ENCODE measurements at regions not wholly inside any gene's neighbourhood (a gene's known extent, or its start where the extent isn't known, plus 50 kb on each side); places are given as distances from the start of the nearest gene placed in this dataset.
A peak's percentile ranks its signal among the peaks of the same experiment; 100 is the strongest.

GRCh38 chr10:94268652-94269051 is 94.1 kb downstream of the NOC3L start:
- peaks cover 0 to 77% (median 5%) of the 10 kb centered on the region in 9 donors for H3K36me3 ChIP-seq
- no peak overlapping the region for H3K4me3 ChIP-seq
- 86 to 90% methylated on average over 6 of the region's 6 CpGs for WGBS, 2 donors
- ATAC-seq (no peak), DNase-seq (no peak)
- H3K9me3 ChIP-seq: peaks cover 0 to 15% (median 3%) of the 10 kb centered on the region in 11 donors
- TF ChIP-seq CTCF (IDR thresholded peaks at IDR 0.05): no peak
- no peaks in the 10 kb centered on the region for H3K27me3 ChIP-seq
- intact Hi-C loops (cut with DNase I): no loop called here
- H3K4me1 ChIP-seq: peaks cover 0 to 11% (median 4%) of the 10 kb centered on the region in 9 donors
- no peak overlapping the region for H3K27ac ChIP-seq

- whole genome bisulfite sequencing, 2 donors: 44 to 49% methylated on average over 6 of the region's 6 CpGs
- DNase-seq: peak; percentile 33 to 53
- ATAC-seq: peak; percentile 82 to 96 (median 90)
- Histone ChIP-seq H3K9me3 (peaks cover 0 to 15% (median 3%) of the 10 kb centered on the region in 11 donors), H3K27me3 (no peaks in the 10 kb centered on the region), H3K36me3 (peaks cover 0 to 69% (median 5%) of the 10 kb centered on the region in 9 donors), H3K27ac (peak overlapping the region; percentile 2 to 86 (median 70)), H3K4me3 (no peak overlapping the region), H3K4me1 (peaks cover 9 to 31% (median 23%) of the 10 kb centered on the region in 9 donors)
- intact Hi-C loops (cut with DNase I): loop anchor here in 1 of 10 donors (5.0 kb wide), 1 partner anchor 197 kb away; no protein-coding TSS in a partner anchor
- TF ChIP-seq CTCF (IDR thresholded peaks at IDR 0.05): no peak
These were observed 88.5 kb downstream of the NOC3L start for GRCh38 chr10:94274142-94274787.

- TF ChIP-seq CTCF (IDR thresholded peaks at IDR 0.05): no peak
- DNase-seq: no peak
- ATAC-seq: no peak
- peaks cover 9 to 40% (median 23%) of the 10 kb centered on the region in 9 donors for H3K4me1 ChIP-seq
- peak overlapping the region in 5 of 10 donors; percentile 68 to 86 (median 78) for H3K27ac ChIP-seq
- no peak overlapping the region for H3K4me3 ChIP-seq
- intact Hi-C loops (cut with DNase I): no loop called here
- H3K27me3 ChIP-seq: no peaks in the 10 kb centered on the region
- WGBS, 2 donors: 84 to 90% methylated on average over 3 of the region's 3 CpGs
- H3K36me3 ChIP-seq: peaks cover 0 to 62% (median 4%) of the 10 kb centered on the region in 9 donors
- peaks cover 0 to 15% (median 3%) of the 10 kb centered on the region in 11 donors for H3K9me3 ChIP-seq
These were observed 86.6 kb downstream of the NOC3L start for GRCh38 chr10:94276140-94276539.

GRCh38 chr10:94277450-94277849 is 85.3 kb downstream of the NOC3L start:
- H3K4me1 ChIP-seq: peaks cover 9 to 40% (median 23%) of the 10 kb centered on the region in 9 donors
- H3K27me3 ChIP-seq: no peaks in the 10 kb centered on the region
- peak overlapping the region in 1 of 10 donors; percentile 3 for H3K27ac ChIP-seq
- TF ChIP-seq CTCF (IDR thresholded peaks at IDR 0.05): no peak
- H3K36me3 ChIP-seq: peaks cover 0 to 63% (median 0%) of the 10 kb centered on the region in 9 donors
- DNase-seq (no peak), ATAC-seq (no peak)
- intact Hi-C loops (cut with DNase I): no loop called here
- H3K9me3 ChIP-seq: peaks cover 0 to 4% (median 0%) of the 10 kb centered on the region in 11 donors
- 84 to 88% methylated on average over 6 of the region's 6 CpGs for WGBS, 2 donors
- no peak overlapping the region for H3K4me3 ChIP-seq
